GM12878 (cell line): ENCODE measurements at regions not wholly inside any gene's neighbourhood (a gene's known extent, or its start where the extent isn't known, plus 50 kb on each side); places are given as distances from the start of the nearest gene placed in this dataset.

ENCODE experiments used
- CEBPZ ChIP-seq: fragments of 150-350 bp; IDR thresholded peaks from 2 replicates; pipeline ENCODE4 v1.6.1; 2016; ENCODE audit warnings: low read depth, low read length
- CTCF ChIP-seq, 3 experiments: IDR thresholded peaks in 2 of 3; conservative IDR thresholded peaks in 1 of 3; 2 replicates each; pipeline ENCODE4 v1.5.1; 2011; ENCODE audit warnings: low read depth in 3 of 3, low read length in 3 of 3, mild to moderate bottlenecking in 3 of 3, control low read depth in 2 of 3, moderate library complexity in 2 of 3, inconsistent platforms in 1 of 3, mixed read lengths in 1 of 3; ENCODE audit not compliant: control insufficient read depth in 2 of 3, insufficient read depth in 1 of 3; ENCODE audit errors: extremely low read depth in 1 of 3
- FOXK2 ChIP-seq: fragments of 450-650 bp; IDR thresholded peaks from 2 replicates; pipeline ENCODE4 v1.6.1; 2017; ENCODE audit warnings: mild to moderate bottlenecking, moderate library complexity
- NFIC ChIP-seq: IDR thresholded peaks from 2 replicates; pipeline ENCODE4 v1.6.1; 2012; ENCODE audit warnings: low read depth, mild to moderate bottlenecking, inconsistent platforms, low read length, moderate library complexity
- POLR2A ChIP-seq: IDR thresholded peaks from 2 replicates; pipeline ENCODE4 v1.6.1; 2011; ENCODE audit warnings: low read depth, mild to moderate bottlenecking, low read length
- POLR2AphosphoS5 ChIP-seq: IDR thresholded peaks from 2 replicates; pipeline ENCODE4 v1.6.1; 2011; ENCODE audit warnings: mild to moderate bottlenecking, low read length, inconsistent platforms
- SP1 ChIP-seq: IDR thresholded peaks from one replicate; pipeline ENCODE4 v1.6.1; 2011; ENCODE audit warnings: low read depth, low read length
- TAF1 ChIP-seq: IDR thresholded peaks from 2 replicates; pipeline ENCODE4 v1.6.1; 2011; ENCODE audit warnings: mild to moderate bottlenecking, low read depth, low read length, borderline replicate concordance
- ZNF274 ChIP-seq: IDR thresholded peaks from one replicate; pipeline ENCODE4 v1.8.0; 2011; ENCODE audit not compliant: insufficient read length, insufficient read depth
- ZSCAN29 ChIP-seq: fragments of 450-650 bp; IDR thresholded peaks from 2 replicates; pipeline ENCODE4 v1.6.1; 2017; ENCODE audit warnings: mild to moderate bottlenecking, moderate library complexity
- TF ChIP-seq, protein P1 (sequence below): IDR thresholded peaks from 2 replicates; pipeline ENCODE4 v1.6.1; 2011; ENCODE audit warnings: borderline replicate concordance, low read depth, mild to moderate bottlenecking, moderate library complexity, mixed read lengths, low read length; ENCODE audit not compliant: insufficient read depth; ENCODE audit errors: extremely low read length

DNA sequence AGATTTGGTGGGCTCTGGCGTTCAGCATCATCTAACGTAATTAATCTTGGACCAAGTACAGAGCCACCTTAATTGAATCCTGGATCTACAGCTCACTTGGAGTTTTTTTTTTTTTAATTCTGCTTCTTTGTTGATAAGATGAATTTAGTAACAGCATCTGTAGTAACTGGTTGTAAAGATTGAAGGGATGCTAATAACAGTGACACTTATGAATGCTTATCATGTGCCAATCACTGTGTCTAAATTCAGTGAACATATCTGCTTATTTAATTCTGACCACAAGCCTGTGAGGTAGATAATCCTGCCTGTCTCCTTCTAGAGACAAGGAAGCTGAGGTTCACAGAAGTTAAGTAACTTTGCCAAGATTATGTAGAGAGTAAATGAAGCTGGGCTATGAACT lies 408.0 kb downstream of the RWDD3 start:
- TF ChIP-seq ZSCAN29 (no peak), SP1 (no peak), CTCF (IDR thresholded peaks at IDR 0.05 in 2 of 3, conservative IDR thresholded peaks at IDR 0.05 in 1 of 3; ENCODE audit: control insufficient read depth in 2 of 3, extremely low read depth in 1 of 3, insufficient read depth in 1 of 3, low read depth in 3 of 3, low read length in 3 of 3) (no peak), POLR2AphosphoS5 (no peak), NFIC (no peak), ZNF274 (no peak), TAF1 (no peak), FOXK2 (no peak), POLR2A (no peak), CEBPZ (no peak)
- TF ChIP-seq, protein P1, sequence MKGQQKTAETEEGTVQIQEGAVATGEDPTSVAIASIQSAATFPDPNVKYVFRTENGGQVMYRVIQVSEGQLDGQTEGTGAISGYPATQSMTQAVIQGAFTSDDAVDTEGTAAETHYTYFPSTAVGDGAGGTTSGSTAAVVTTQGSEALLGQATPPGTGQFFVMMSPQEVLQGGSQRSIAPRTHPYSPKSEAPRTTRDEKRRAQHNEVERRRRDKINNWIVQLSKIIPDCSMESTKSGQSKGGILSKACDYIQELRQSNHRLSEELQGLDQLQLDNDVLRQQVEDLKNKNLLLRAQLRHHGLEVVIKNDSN = no peak
